Tibial nerve (tissue), 4 donors: ENCODE measurements at regions not wholly inside any gene's neighbourhood (a gene's known extent, or its start where the extent isn't known, plus 50 kb on each side); places are given as distances from the start of the nearest gene placed in this dataset.

Experiments
- DNase-seq, 2 donors: peaks; one replicate each; pipeline ENCODE4 v3.0.0-alpha.2; 2019; ENCODE audit warnings: low spot score in 2 of 2
- H3K27ac ChIP-seq, 4 donors: fragments of 200-600 bp; sonication (generic) in 3 of 4; one replicate each; pipeline ENCODE4 v1.5.1; 2017 to 2019; ENCODE audit warnings: mild to moderate bottlenecking in 1 of 4
- H3K27me3 ChIP-seq, 2 donors: fragments of 200-600 bp; sonication (generic) in 1 of 2; one replicate each; pipeline versions ENCODE4 v1.5.1 to v1.6.0; 2017 to 2019
- H3K36me3 ChIP-seq, 3 donors: fragments of 200-600 bp; sonication (generic); one replicate each; pipeline ENCODE4 v1.5.1; 2018 to 2019
- H3K4me1 ChIP-seq, 4 donors: fragments of 200-600 bp; sonication (generic) in 3 of 4; one replicate each; pipeline ENCODE4 v1.5.1; 2017 to 2019
- H3K4me3 ChIP-seq, 4 donors: fragments of 200-600 bp; sonication (generic) in 3 of 4; one replicate each; pipeline ENCODE4 v1.5.1; 2017 to 2019; ENCODE audit warnings: mild to moderate bottlenecking in 1 of 4, moderate library complexity in 1 of 4
- H3K9me3 ChIP-seq, 4 donors: fragments of 200-600 bp; sonication (generic) in 3 of 4; one replicate each; pipeline ENCODE4 v1.5.1; 2017 to 2019
- CTCF ChIP-seq, 5 experiments: fragments of 200-600 bp in 3 of 5; fragments of 450-650 bp in 2 of 5; sonication (generic) in 3 of 5; IDR thresholded peaks; one replicate each; pipeline ENCODE4 v1.5.1; 2016 to 2019; ENCODE audit warnings: antibody characterized with exemption in 5 of 5, mild to moderate bottlenecking in 3 of 5, moderate library complexity in 2 of 5
- EP300 ChIP-seq, 2 donors: sonication (generic); formaldehyde crosslinking; IDR thresholded peaks; one replicate each; pipeline ENCODE4 v1.6.1; 2017; ENCODE audit warnings: antibody characterized with exemption in 2 of 2, mild to moderate bottlenecking in 1 of 2
- POLR2A ChIP-seq, 2 donors: fragments of 450-650 bp; IDR thresholded peaks; one replicate each; pipeline ENCODE4 v1.6.1; 2017; ENCODE audit warnings: antibody characterized with exemption in 2 of 2, mild to moderate bottlenecking in 2 of 2, moderate library complexity in 2 of 2
- WGBS, 2 donors: methylation state at CpG; one replicate each; pipeline ENCODE4 v1.1.5; 2018; 5-methylcytosine and 5-hydroxymethylcytosine counted together

DNA sequence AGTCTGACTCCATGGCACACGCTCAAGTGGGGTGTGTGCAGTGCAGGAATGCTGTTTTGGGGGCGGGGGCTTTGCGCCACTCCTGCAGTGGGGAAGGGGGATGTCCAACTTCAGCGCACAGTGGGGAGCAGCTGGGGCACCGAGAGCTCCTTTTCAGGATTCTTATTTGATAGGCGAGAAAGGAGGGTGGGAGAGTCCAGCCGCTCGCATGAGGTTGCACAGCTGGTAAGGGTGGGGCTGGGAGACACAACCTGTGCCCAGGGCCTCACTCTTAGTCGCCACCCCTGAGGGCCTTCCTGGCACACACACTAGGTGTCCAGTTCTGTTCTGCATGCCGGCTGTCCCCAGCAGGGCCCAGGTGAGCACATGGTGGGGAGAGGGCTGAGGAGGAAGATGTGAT lies 190.8 kb downstream of the UQCRFS1 start:
- WGBS, 2 donors: 88 to 90% methylated on average over 9 to 10 of the region's 10 CpGs
- no peak for DNase-seq
- Histone ChIP-seq H3K9me3 (no peaks in the 10 kb centered on the region), H3K36me3 (no peaks in the 10 kb centered on the region), H3K27ac (no peak overlapping the region), H3K4me3 (no peak overlapping the region), H3K4me1 (no peaks in the 10 kb centered on the region), H3K27me3 (peaks cover 0 to 4% of the 10 kb centered on the region in 2 donors)
- TF ChIP-seq CTCF (IDR thresholded peaks at IDR 0.05) (no peak), POLR2A (IDR thresholded peaks at IDR 0.05) (no peak), EP300 (IDR thresholded peaks at IDR 0.05) (no peak)

- no peaks in the 10 kb centered on the region for H3K9me3 ChIP-seq
- TF ChIP-seq CTCF (IDR thresholded peaks at IDR 0.05) (no peak), EP300 (IDR thresholded peaks at IDR 0.05) (no peak), POLR2A (IDR thresholded peaks at IDR 0.05) (no peak)
- no peak overlapping the region for H3K27ac ChIP-seq
- DNase-seq: no peak
- H3K36me3 ChIP-seq: no peaks in the 10 kb centered on the region
- H3K4me3 ChIP-seq: no peak overlapping the region
- WGBS, 2 donors: 79 to 83% methylated on average over 16 of the region's 16 CpGs
- H3K27me3 ChIP-seq: peaks cover 0 to 4% of the 10 kb centered on the region in 2 donors
- H3K4me1 ChIP-seq: no peaks in the 10 kb centered on the region
These were observed 191.6 kb downstream of the UQCRFS1 start for GRCh38 chr19:29021232-29021916.

- WGBS, 2 donors: 82 to 84% methylated on average over 11 to 14 of the region's 14 CpGs
- Histone ChIP-seq H3K4me1 (no peaks in the 10 kb centered on the region), H3K4me3 (no peak overlapping the region), H3K27ac (no peak overlapping the region), H3K27me3 (peaks cover 0 to 4% of the 10 kb centered on the region in 2 donors), H3K9me3 (no peaks in the 10 kb centered on the region), H3K36me3 (no peaks in the 10 kb centered on the region)
- no peak for TF ChIP-seq POLR2A (IDR thresholded peaks at IDR 0.05)
- TF ChIP-seq EP300 (IDR thresholded peaks at IDR 0.05): no peak
- TF ChIP-seq CTCF (IDR thresholded peaks at IDR 0.05): no peak
- DNase-seq: no peak
These were observed 193.5 kb downstream of the UQCRFS1 start for GRCh38 chr19:29019403-29019802.

- H3K9me3 ChIP-seq: no peaks in the 10 kb centered on the region
- H3K4me1 ChIP-seq: no peaks in the 10 kb centered on the region
- H3K27me3 ChIP-seq: peaks cover 0 to 4% of the 10 kb centered on the region in 2 donors
- WGBS, 2 donors: 60 to 80% methylated on average over 3 of the region's 3 CpGs
- no peak for TF ChIP-seq CTCF (IDR thresholded peaks at IDR 0.05)
- TF ChIP-seq POLR2A (IDR thresholded peaks at IDR 0.05): no peak
- TF ChIP-seq EP300 (IDR thresholded peaks at IDR 0.05): no peak
- no peaks in the 10 kb centered on the region for H3K36me3 ChIP-seq
- H3K27ac ChIP-seq: no peak overlapping the region
- no peak overlapping the region for H3K4me3 ChIP-seq
- no peak for DNase-seq
These were observed 194.4 kb downstream of the UQCRFS1 start for GRCh38 chr19:29018542-29018941.

- TF ChIP-seq POLR2A (IDR thresholded peaks at IDR 0.05): no peak
- no peak for TF ChIP-seq EP300 (IDR thresholded peaks at IDR 0.05)
- TF ChIP-seq CTCF (IDR thresholded peaks at IDR 0.05): no peak
- 79 to 89% methylated on average over 7 to 8 of the region's 8 CpGs for WGBS, 2 donors
These were observed 195.2 kb downstream of the UQCRFS1 start for GRCh38 chr19:29017788-29018187.

More at GRCh38 chr19:29017788-29018187, 195.2 kb downstream of the UQCRFS1 start:
- H3K27me3 ChIP-seq: peaks cover 0 to 4% of the 10 kb centered on the region in 2 donors
- H3K4me3 ChIP-seq: no peak overlapping the region
- no peaks in the 10 kb centered on the region for H3K9me3 ChIP-seq
- no peaks in the 10 kb centered on the region for H3K36me3 ChIP-seq
- H3K27ac ChIP-seq: no peak overlapping the region
- no peaks in the 10 kb centered on the region for H3K4me1 ChIP-seq
- no peak for DNase-seq
